ENCODE measurements at regions not wholly inside any gene's neighbourhood (a gene's known extent, or its start where the extent isn't known, plus 50 kb on each side); places are given as distances from the start of the nearest gene placed in this dataset.

GRCh38 chr4:179981161-179981560 lies 2262.0 kb upstream of the TENM3 start:
- DNase-seq (ENCODE audit: low read depth) = no peak

- no peak for DNase-seq (ENCODE audit: low read depth)
These were observed 2253.2 kb upstream of the TENM3 start for GRCh38 chr4:179989975-179990374.

GRCh38 chr4:180009316-180009715 lies 2233.9 kb upstream of the TENM3 start:
- peak; percentile 0 for DNase-seq (ENCODE audit: low read depth)

- peak; percentile 22 for DNase-seq (ENCODE audit: low read depth)
These were observed 2214.5 kb upstream of the TENM3 start for GRCh38 chr4:180028682-180029081.

- DNase-seq (ENCODE audit: low read depth) = no peak
These were observed 2211.9 kb upstream of the TENM3 start for GRCh38 chr4:180031330-180031729.

- no peak for DNase-seq (ENCODE audit: low read depth)
These were observed 2201.6 kb upstream of the TENM3 start for GRCh38 chr4:180041576-180041975.

GRCh38 chr4:180052629-180053028 lies 2190.6 kb upstream of the TENM3 start:
- no peak for DNase-seq (ENCODE audit: low read depth)

- DNase-seq (ENCODE audit: low read depth) = no peak
These were observed 2188.9 kb upstream of the TENM3 start for GRCh38 chr4:180054291-180054690.

- DNase-seq (ENCODE audit: low read depth) = no peak
These were observed 2185.9 kb upstream of the TENM3 start for GRCh38 chr4:180057299-180057721.

GRCh38 chr4:180057891-180058671 lies 2185.1 kb upstream of the TENM3 start:
- no peak for DNase-seq (ENCODE audit: low read depth)

GRCh38 chr4:180058691-180059215 lies 2184.4 kb upstream of the TENM3 start:
- peak; percentile 9 for DNase-seq (ENCODE audit: low read depth)

GRCh38 chr4:180059216-180059881 lies 2183.9 kb upstream of the TENM3 start:
- DNase-seq (ENCODE audit: low read depth) = no peak

- DNase-seq (ENCODE audit: low read depth) = peak; percentile 2
These were observed 2182.9 kb upstream of the TENM3 start for GRCh38 chr4:180060159-180060889.

GRCh38 chr4:180081072-180081471 lies 2162.1 kb upstream of the TENM3 start:
- DNase-seq (ENCODE audit: low read depth) = no peak

GRCh38 chr4:180084561-180084960 lies 2158.6 kb upstream of the TENM3 start:
- DNase-seq (ENCODE audit: low read depth) = peak; percentile 1

GRCh38 chr4:180086480-180087190 lies 2156.6 kb upstream of the TENM3 start:
- DNase-seq (ENCODE audit: low read depth) = no peak

GRCh38 chr4:180098586-180098985 lies 2144.6 kb upstream of the TENM3 start:
- DNase-seq (ENCODE audit: low read depth) = no peak

GRCh38 chr4:180099957-180100356 lies 2143.2 kb upstream of the TENM3 start:
- DNase-seq (ENCODE audit: low read depth) = no peak

- DNase-seq (ENCODE audit: low read depth) = no peak
These were observed 2142.5 kb upstream of the TENM3 start for GRCh38 chr4:180100433-180101344.

GRCh38 chr4:180101348-180102083 lies 2141.7 kb upstream of the TENM3 start:
- no peak for DNase-seq (ENCODE audit: low read depth)
